Uterus (tissue), 2 donors: ENCODE measurements at regions not wholly inside any gene's neighbourhood (a gene's known extent, or its start where the extent isn't known, plus 50 kb on each side); places are given as distances from the start of the nearest gene placed in this dataset.

Experiments used
- CTCF ChIP-seq, 4 experiments: fragments of 200-600 bp in 2 of 4; fragments of 450-650 bp in 2 of 4; sonication (generic) in 2 of 4; IDR thresholded peaks; one replicate each; pipeline ENCODE4 v1.5.1; 2016 to 2019; ENCODE audit warnings: antibody characterized with exemption in 4 of 4, mild to moderate bottlenecking in 2 of 4, moderate library complexity in 1 of 4
- POLR2A ChIP-seq, 2 donors: fragments of 450-650 bp; IDR thresholded peaks; one replicate each; pipeline ENCODE4 v1.6.1; 2016; ENCODE audit warnings: antibody characterized with exemption in 2 of 2, mild to moderate bottlenecking in 1 of 2, moderate library complexity in 1 of 2

DNA sequence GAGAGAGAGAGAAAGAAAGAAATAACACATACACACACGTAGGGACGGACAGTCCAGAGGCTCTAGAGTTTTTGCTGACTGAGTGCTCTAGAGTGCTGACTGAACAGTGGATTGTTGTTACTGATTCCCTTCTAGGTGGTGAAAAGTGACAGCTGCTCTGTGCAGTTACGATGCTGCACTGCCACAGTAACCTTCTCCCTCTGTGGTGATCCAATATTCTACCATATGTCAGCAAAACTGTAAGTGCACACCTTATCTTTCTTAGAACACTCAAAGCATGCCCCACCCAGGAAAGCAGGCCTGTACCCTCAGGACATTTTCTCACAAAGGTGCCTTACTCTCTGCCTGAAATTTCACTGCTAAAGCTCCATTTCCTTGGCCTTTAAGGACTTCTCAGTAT, 1023.5 kb downstream of the TYW1 start:
- no peak for TF ChIP-seq CTCF (IDR thresholded peaks at IDR 0.05)
- TF ChIP-seq POLR2A (IDR thresholded peaks at IDR 0.05): no peak
